ENCODE measurements at regions not wholly inside any gene's neighbourhood (a gene's known extent, or its start where the extent isn't known, plus 50 kb on each side); places are given as distances from the start of the nearest gene placed in this dataset.

- ChIA-PET CTCF (no interaction called here), POLR2A (no interaction called here)
- FAIRE-seq (no peak), DNase-seq (ENCODE audit: low read depth, low spot score) (no peak)
- H3K79me2 ChIP-seq (ENCODE audit: control insufficient read depth, insufficient read depth, low read length), result no peaks in the 10 kb centered on the region
- BruUV-seq (replicated peaks), result no TSS peak
- H3K4me1 ChIP-seq (ENCODE audit: control insufficient read depth, extremely low read depth, insufficient read depth, low read length), result no peaks in the 10 kb centered on the region
- H3K36me3 ChIP-seq (ENCODE audit: control insufficient read depth in 2 of 2, extremely low read depth in 1 of 2, insufficient read depth in 2 of 2, low read length in 2 of 2), result no peaks in the 10 kb centered on the region
- no peaks in the 10 kb centered on the region for H3K27me3 ChIP-seq (ENCODE audit: control insufficient read depth in 2 of 2, insufficient read depth in 2 of 2, low read length in 2 of 2)
- TF ChIP-seq CTCF (IDR thresholded peaks at IDR 0.05; ENCODE audit: extremely low read depth in 1 of 2, insufficient read depth in 1 of 2, low read depth in 1 of 2, low read length in 2 of 2), result no peak
- TF ChIP-seq JUN (IDR thresholded peaks at IDR 0.05; ENCODE audit: borderline replicate concordance, insufficient read depth, insufficient read length, low read depth), result no peak
- TF ChIP-seq FOS (IDR thresholded peaks at IDR 0.05; ENCODE audit: borderline replicate concordance, insufficient read depth, low read length), result no peak
- no peak for TF ChIP-seq GATA2 (IDR thresholded peaks at IDR 0.05; ENCODE audit: insufficient read depth, insufficient read length, low read depth, low read length)
- no peak for TF ChIP-seq POLR2A (IDR thresholded peaks at IDR 0.05; ENCODE audit: low read depth, low read length)
- TF ChIP-seq MAX (IDR thresholded peaks at IDR 0.05; ENCODE audit: insufficient read depth, insufficient read length), result no peak
- TF ChIP-seq POLR2AphosphoS5 (IDR thresholded peaks at IDR 0.05; ENCODE audit: insufficient read depth, low read depth, low read length), result no peak
- TF ChIP-seq MYC (IDR thresholded peaks at IDR 0.05; ENCODE audit: low read depth, low read length), result no peak
- TF ChIP-seq EZH2 (IDR thresholded peaks at IDR 0.05; ENCODE audit: borderline replicate concordance, low read depth, low read length, severe bottlenecking), result no peak
- H2AFZ ChIP-seq (ENCODE audit: low read depth, low read length), result no peak overlapping the region
- H3K4me3 ChIP-seq (replicated peaks in 1 of 3; ENCODE audit: insufficient read depth in 1 of 3, low read depth in 1 of 3, low read length in 3 of 3), result no peak overlapping the region
- dilution Hi-C loops (cut with MboI; ENCODE audit: extremely low pct_ligation_motif_present, low sequenced_read_pairs) (no loop called here), intact Hi-C loops (cut with micrococcal nuclease) (no loop called here)
- no peak overlapping the region for H3K27ac ChIP-seq (ENCODE audit: insufficient read depth, low read depth, low read length)
- H3K9ac ChIP-seq (replicated peaks; ENCODE audit: extremely low read depth, insufficient read depth, low read length), result no peak overlapping the region
- H3K4me2 ChIP-seq (ENCODE audit: insufficient read depth, low read length), result no peak overlapping the region
- H4K20me1 ChIP-seq (replicated peaks; ENCODE audit: control insufficient read depth, extremely low read depth, insufficient read depth, low read length), result no peaks in the 10 kb centered on the region
- H3K9me3 ChIP-seq (replicated peaks; ENCODE audit: control insufficient read depth, insufficient read depth, low read length), result no peaks in the 10 kb centered on the region
- no peaks in the 10 kb centered on the region for H3K9me1 ChIP-seq (replicated peaks; ENCODE audit: control insufficient read depth, extremely low read depth, insufficient read depth, low read length)
Observed at GRCh38 chr6:169344750-169345065, 91.1 kb upstream of the THBS2 start.

Measured in endothelial cell of umbilical vein (primary cell).